ENCODE measurements at regions not wholly inside any gene's neighbourhood (a gene's known extent, or its start where the extent isn't known, plus 50 kb on each side); places are given as distances from the start of the nearest gene placed in this dataset.

DNA sequence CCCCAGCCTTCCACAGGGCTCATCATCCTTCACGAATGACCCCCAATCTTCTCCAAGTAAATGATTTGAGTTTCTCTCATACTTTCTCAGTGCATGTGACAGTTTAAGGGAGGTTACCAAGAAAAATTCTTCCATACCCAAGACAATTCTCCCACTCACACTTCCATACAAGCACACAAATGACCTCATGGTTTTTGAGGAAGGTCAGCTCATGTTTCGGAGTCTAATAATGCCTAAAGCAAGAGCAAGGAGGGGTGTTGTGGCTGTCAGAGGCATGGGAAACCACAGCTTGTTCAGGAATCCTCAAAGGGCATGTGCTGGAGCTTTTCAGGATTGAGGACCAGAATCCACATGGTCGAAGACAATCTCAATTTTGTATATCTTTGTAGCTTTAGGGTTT lies 279.0 kb downstream of the MAFB start:
- no peak for DNase-seq (ENCODE audit: low read depth in 2 of 2, low spot score in 1 of 2)

DNA sequence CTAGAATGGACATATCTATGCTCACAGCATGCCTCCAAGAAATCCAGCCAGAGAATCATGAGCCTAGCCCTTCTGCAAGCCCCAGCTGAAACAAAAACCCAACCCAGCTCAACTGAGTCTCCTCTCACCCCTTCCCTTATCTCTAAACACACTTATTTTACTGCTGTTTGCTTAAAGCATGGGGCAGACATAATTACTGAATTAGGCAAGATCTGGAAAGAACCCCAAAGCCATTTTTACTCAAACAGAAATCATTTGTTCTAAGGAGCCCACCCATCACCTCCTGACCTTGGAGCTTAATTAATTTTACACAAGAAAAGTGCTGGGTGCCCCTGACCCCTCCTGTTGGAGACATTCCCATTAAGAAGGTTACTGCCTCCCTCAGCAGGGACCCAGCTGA lies 291.6 kb downstream of the MAFB start:
- no peak for DNase-seq (ENCODE audit: low read depth in 2 of 2, low spot score in 1 of 2)

- DNase-seq (ENCODE audit: low read depth in 2 of 2, low spot score in 1 of 2) = no peak
Observed at GRCh38 chr20:40393197-40394079, 295.6 kb downstream of the MAFB start.

GRCh38 chr20:40390654-40391053 lies 298.4 kb downstream of the MAFB start:
- DNase-seq (ENCODE audit: low read depth in 2 of 2, low spot score in 1 of 2) = no peak

DNA sequence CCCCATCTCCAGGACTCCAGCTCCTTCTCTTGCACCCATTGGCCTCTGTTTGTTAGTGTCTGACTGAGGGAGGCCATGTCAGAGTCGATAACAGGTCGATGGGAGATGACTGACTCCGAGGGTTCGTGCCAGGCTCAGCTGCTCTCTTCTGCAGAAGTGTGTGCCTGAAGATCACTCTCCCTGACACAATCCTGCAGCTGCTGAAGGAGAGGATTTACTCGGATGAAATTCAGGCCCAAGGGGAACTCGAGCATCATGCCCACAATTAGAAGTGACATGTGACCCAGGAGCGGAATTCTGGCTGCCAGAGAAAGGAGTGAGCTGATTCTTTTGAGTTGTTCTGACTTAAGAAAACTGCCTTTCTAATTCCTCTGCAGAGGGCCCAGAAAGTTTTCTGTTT lies 318.2 kb downstream of the MAFB start:
- DNase-seq (ENCODE audit: low read depth in 2 of 2, low spot score in 1 of 2) = no peak

GRCh38 chr20:40368876-40369275 lies 320.2 kb downstream of the MAFB start:
- no peak for DNase-seq (ENCODE audit: low read depth in 2 of 2, low spot score in 1 of 2)

- DNase-seq (ENCODE audit: low read depth in 2 of 2, low spot score in 1 of 2) = no peak
Observed at GRCh38 chr20:40361916-40362315, 327.1 kb downstream of the MAFB start.

DNA sequence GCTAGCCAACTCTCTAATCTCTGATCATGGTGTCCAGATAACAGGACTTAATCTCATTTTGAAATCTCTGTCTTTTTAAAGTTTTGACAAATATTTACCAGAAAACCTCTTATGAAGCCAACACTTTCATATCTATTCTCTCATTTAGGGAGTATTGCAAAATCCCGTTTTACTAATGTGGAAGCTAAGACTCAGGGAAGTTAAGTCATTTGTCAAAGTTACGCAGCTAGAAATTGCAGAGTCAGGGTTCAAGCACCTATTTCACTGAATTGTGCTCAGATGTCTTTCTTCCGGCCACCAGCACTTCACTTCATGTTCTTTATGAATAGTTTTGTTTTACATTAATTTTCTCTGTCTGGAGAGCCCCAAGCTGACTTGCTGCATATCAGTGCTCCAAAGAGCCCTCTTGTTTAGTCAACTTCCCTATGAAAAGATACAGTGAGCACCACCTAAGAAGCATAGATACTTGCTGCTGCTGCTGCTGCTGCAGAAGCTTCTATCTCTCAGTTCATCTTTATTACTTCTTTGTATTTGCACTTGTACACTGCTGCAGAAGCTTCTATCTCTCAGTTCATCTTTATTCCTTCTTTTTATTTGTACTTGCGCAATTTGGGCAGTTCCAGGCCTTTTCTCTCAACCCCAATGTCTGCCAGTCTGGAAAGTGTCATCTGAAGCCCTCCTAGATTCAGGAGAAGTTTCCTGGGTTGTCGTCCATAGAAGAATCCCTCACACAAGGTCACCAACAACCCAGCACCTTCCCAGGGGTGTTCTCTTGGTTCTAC lies 329.7 kb downstream of the MAFB start:
- no peak for DNase-seq (ENCODE audit: low read depth in 2 of 2, low spot score in 1 of 2)

DNA sequence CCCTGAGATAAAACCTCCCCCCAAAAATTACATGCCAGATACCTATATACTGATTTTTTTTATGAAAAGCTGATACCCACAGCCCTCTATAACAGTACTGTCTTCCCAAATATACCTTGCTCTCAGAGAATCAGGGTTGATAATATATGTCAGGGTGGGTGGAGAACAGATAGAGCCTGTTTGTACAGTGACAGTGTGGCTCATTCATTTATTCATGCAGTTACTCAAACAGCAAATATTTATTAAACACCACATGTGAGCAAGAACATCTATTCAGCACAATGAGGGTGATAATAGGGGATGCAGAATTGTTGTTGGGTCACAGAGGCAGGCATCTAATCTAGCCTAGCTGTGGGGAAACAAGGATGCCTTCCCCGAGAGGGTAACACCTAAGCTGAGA lies 334.2 kb downstream of the MAFB start:
- DNase-seq (ENCODE audit: low read depth in 2 of 2, low spot score in 1 of 2) = no peak

DNA sequence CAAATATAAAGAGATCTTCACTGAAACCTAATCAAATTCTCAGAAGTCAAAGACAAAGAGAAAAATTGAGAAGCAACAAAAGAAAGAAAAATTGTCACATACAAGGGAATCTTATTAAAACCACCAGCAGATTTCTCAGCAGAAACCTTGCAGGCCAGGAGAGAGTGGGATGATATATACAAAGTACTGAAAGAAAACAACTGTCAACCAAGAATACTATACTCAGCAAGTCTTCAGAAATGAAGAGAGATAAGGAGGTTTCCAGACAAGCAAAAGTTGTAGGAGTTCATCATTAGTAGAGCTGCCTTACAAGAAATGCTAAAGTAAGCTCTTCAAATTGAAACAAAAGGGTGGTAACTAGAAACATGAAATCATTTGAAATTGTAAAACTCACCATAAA lies 345.6 kb downstream of the MAFB start:
- no peak for DNase-seq (ENCODE audit: low read depth in 2 of 2, low spot score in 1 of 2)

- no peak for DNase-seq (ENCODE audit: low read depth in 2 of 2, low spot score in 1 of 2)
Observed at GRCh38 chr20:40341561-40341960, 347.5 kb downstream of the MAFB start.

GRCh38 chr20:40339661-40340449 lies 349.2 kb downstream of the MAFB start:
- DNase-seq (ENCODE audit: low read depth in 2 of 2, low spot score in 1 of 2) = no peak

DNA sequence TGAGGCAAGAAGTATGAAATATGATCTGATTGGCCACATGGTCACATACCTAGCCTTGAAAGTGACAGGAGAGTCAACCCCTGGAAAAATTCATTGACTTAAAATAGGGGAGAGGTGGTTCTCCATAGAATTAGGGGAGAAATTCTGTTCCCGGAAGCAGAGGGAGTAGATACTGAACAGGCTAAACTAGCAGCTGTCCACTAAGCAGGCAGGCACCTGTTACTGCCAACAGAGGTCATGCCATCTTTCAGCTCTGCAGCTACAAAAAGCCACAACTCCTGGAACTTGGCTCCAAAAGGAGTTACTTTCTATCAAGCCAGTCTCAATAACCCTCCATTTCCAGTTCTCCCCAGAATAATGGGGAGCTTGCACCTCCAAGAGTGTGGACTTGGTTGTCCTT lies 352.5 kb downstream of the MAFB start:
- DNase-seq (ENCODE audit: low read depth in 2 of 2, low spot score in 1 of 2) = no peak

GRCh38 chr20:40335901-40336351 lies 353.1 kb downstream of the MAFB start:
- no peak for DNase-seq (ENCODE audit: low read depth in 2 of 2, low spot score in 1 of 2)

GRCh38 chr20:40335437-40335836 lies 353.6 kb downstream of the MAFB start:
- no peak for DNase-seq (ENCODE audit: low read depth in 2 of 2, low spot score in 1 of 2)

DNA sequence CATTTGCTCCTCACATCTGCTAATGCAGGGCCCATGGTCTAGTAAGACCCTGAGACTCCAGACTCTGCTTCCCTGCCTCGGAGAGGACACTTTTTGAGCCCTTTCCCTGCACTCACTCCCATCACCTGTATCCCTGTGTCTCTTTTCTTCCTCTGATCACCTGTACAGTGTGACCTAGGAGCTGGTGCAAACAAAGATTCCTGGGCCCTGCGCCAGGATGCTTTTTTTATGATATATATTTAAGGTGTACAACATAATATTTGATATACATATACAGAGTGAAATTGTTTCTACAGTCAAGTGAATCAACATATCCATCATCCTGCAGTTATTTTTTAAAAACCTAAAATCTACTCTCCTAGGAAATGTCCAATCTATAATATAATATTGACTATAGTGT lies 355.4 kb downstream of the MAFB start:
- DNase-seq (ENCODE audit: low read depth in 2 of 2, low spot score in 1 of 2) = no peak

- DNase-seq (ENCODE audit: low read depth in 2 of 2, low spot score in 1 of 2) = no peak
Observed at GRCh38 chr20:40331807-40332560, 357.1 kb downstream of the MAFB start.

DNA sequence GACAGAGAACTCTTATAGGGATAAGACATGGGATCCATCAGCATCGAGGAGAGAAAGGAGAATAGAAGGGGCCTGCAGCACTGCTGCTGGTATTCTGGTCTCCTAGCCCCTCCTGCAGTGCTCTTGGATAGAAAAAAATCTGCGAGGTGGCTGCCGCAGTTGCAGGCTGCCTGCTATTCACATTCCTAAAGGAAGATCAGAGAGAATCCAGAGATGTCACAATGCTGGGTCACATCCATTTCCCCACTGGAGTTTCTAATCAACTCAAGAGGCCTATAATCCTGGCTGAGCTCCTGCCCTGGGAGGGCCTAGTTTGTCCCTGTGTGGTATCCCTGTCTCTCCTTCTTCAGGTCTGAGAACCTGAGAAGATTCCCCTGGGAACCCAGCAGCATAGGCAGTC lies 357.8 kb downstream of the MAFB start:
- no peak for DNase-seq (ENCODE audit: low read depth in 2 of 2, low spot score in 1 of 2)

DNA sequence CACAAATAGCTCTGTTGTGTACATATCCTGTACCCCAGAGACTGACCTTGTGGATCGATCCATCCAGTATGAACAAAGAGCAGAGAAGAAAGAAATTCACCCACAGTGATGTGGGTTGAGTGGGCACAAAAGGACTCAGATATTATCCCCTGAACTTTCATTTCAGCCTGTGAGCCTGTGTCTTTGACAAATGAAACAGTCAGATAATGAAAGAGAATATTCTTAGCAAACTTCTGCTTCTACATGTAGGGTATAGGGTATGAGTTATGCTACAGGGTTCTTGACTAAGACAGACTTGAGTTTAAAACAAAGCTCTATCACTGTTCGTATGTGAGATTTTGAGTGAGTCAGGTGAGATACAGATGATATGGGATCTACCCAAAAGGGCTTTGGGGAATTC lies 359.7 kb downstream of the MAFB start:
- no peak for DNase-seq (ENCODE audit: low read depth in 2 of 2, low spot score in 1 of 2)

DNA sequence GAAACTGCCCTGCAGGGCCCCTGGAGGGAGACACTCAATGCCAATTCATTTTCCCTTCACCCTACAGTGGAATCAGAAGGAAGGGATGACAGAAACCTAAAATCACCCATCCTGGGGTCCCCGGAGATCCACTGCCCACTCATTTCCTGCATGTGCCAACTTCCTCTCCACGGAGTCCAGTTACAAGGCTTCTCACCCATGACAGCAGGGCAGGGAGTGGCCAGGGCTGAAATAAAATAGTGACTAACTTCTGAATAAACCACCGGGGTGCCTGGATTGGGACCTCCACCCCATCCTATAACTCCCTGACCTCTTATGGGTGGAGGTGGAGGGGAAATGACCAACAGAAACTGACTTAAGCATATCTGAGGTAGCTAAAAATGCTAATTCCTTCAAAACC lies 362.3 kb downstream of the MAFB start:
- DNase-seq (ENCODE audit: low read depth in 2 of 2, low spot score in 1 of 2) = no peak

GRCh38 chr20:40325006-40325568 lies 363.9 kb downstream of the MAFB start:
- DNase-seq (ENCODE audit: low read depth in 2 of 2, low spot score in 1 of 2) = no peak

Data from stimulated activated CD8-positive, alpha-beta memory T cell treated with anti-CD3 and anti-CD28 coated beads, Interleukin-4, amount 100 ng/mL, for 1 hour (primary cell).